ENCODE measurements at regions not wholly inside any gene's neighbourhood (a gene's known extent, or its start where the extent isn't known, plus 50 kb on each side); places are given as distances from the start of the nearest gene placed in this dataset.
"Not testable (repeated sequence)": the region's sequence is repeated elsewhere in the genome, so short reads cannot be mapped to it uniquely, and the experiment has no call there.

GRCh38 chr5:6273090-6273735 lies 105.1 kb downstream of the MED10 start:
- DNase-seq: no peak

GRCh38 chr5:6269925-6270324 lies 108.4 kb downstream of the MED10 start:
- no peak for DNase-seq

DNA sequence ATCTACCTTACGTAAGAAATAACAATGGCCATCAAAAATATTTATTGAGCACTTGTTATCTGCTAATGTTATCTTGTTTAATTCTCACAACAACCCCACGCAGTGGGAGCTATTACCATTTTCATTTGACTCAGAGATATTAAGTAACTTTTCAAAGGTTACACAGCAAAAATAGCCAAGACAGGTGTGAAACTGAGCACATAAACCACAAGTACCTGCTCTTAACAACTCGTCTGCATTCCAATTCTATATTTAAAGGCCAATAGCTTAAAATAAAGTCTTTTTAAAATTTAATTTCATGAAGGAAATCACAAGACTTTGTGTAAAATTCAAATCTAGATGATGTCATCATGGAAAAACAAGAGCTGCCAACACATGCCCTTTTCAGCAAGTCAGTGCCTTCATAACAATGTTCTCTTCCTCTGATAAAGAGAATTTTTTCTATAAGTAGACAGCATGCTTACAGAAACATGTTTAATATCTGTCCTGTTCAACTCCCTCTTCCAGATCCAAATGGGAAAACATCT lies 111.6 kb downstream of the MED10 start:
- DNase-seq: no peak

GRCh38 chr5:6264394-6264793 lies 114.0 kb downstream of the MED10 start:
- no peak for DNase-seq

- no peak for DNase-seq
Observed at GRCh38 chr5:6262651-6263363, 115.5 kb downstream of the MED10 start.

GRCh38 chr5:6261668-6262067 lies 116.7 kb downstream of the MED10 start:
- no peak for DNase-seq

- no peak for DNase-seq
Observed at GRCh38 chr5:6261256-6261655, 117.1 kb downstream of the MED10 start.

DNA sequence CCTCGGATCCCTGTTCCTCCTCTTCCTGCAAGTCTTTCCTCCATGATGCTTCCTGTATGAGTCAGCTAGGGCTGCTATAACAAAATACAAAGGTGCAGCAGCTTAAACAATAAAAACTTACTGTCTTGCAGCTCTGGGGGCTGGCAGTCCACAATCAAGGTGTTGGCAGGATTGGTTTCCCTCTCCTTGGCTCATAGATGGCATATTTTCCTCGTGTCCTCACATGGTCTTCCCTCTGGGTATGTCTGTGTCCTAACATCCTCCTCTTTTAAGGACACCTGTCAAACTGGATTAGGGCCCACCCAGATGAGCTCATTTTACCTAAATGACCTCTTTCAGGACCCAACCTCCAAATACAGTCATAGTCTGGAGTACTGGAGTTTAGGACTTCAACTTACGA lies 117.5 kb downstream of the MED10 start:
- DNase-seq: no peak

- DNase-seq: no peak
Observed at GRCh38 chr5:6256901-6257300, 121.4 kb downstream of the MED10 start.

DNA sequence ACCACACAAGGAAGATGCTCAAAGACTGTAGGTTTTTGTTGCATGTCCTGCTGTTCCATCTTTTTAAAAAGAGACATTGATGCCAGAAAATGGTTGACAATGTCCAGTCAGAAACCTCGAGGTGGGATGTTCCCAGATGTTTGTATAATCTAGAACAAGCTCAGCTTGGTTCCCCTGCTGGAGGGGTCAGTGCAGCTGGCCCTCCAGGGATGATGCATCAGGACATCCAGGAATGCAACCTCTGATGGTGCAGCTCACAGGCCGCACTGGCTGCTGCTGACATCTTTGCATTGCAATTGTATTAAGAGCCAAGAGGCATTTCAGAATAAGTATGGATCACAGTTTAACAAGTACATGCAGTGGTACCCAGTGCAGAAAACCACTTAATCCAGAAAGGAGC lies 122.4 kb downstream of the MED10 start:
- DNase-seq: no peak

DNA sequence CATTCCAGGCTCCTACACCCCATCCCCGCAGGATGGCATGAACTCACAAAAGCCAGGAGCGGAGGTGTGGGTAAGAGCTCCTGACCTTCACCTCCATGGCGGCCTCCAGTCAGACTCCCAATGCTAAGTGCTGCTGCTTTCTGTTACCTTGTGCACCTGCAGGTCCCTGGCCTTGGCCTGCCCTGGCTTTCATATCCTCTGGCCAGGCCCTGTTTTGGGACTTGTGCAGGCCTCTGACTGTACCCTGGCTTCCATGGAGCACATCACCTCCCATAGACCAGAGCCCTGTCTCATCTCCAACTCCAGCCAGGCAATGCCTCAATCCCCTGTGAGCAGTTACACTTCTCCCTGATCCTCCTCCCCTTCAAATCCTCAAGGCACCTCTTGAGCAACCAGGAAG lies 124.5 kb downstream of the MED10 start:
- DNase-seq: no peak

DNA sequence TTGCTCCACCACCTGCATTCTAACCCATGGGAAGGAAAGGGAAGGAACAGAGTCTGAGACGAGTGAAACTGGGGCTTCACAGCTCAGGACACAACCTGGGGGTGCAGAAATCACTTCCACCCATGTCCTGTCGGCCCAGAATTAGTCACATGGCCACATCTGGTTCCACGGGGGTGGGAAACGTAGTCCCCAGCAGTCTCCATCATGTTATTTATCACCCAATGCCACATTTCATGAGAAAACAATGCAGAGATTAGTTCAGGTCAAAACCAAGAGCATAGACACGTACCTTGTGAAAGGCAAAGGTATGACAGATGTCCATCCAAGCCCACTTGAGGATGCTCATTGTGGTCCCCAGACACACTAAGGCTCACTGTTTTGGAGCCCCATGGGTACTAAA lies 125.1 kb downstream of the MED10 start:
- no peak for DNase-seq

DNA sequence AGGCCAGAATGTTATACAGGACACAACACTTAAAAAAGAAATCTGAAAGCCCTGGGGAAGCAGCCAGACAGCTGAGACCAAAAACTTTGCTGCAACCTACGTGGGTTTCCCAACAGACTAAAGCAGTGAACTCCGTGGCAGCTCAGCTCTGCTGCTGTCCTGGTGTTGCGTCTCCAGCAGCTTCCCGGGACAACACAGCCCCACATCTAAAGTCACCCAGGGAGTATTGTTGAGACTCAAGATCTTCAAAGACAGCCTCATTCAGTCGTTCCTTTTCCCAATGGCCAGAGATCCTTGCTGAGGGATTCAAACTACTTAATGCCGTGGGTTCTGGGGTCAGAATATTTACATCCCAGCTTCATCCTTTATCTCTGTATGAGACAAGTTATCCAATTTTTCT lies 125.8 kb downstream of the MED10 start:
- no peak for DNase-seq

- no peak for DNase-seq
Observed at GRCh38 chr5:6251565-6252102, 126.7 kb downstream of the MED10 start.

DNA sequence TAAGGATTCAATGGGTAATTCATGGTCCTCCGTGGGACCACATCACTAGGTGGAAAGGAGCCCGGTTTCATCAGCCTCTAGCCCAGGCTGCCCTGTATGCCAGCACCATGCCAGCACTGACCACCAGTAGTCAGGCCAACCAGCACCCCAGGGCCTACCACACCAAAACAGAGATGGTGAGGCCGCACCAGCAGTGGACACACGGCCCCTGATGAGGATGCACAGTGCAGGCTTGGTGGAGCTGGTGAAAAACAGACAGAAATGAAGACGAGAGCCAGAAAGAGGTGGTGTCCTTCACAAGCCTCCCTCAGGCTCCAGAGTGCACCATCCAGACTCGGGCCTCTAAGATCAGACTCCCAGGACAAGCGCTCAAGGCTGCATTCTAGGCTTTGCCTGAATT lies 128.2 kb downstream of the MED10 start:
- no peak for DNase-seq

DNA sequence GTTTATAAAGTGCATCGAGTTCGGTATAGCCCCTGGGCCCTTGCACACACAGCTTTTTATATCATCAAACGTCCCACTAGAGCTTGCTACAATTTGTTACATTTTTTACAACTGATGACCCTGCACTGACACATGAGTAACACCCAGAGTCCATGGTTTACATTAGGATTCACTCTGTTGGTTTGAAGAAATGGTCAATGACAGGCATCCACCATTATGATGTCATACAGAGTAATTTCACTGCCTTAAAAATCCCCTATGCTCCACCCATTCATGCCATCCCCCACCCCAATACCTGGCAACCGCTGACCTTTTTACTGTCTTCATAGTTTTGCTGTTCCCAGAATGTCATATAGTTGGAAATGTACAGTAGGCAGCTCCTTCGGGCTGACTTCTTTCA lies 130.2 kb downstream of the MED10 start:
- DNase-seq: no peak

- DNase-seq: no peak
Observed at GRCh38 chr5:6246820-6247437, 131.4 kb downstream of the MED10 start.

DNA sequence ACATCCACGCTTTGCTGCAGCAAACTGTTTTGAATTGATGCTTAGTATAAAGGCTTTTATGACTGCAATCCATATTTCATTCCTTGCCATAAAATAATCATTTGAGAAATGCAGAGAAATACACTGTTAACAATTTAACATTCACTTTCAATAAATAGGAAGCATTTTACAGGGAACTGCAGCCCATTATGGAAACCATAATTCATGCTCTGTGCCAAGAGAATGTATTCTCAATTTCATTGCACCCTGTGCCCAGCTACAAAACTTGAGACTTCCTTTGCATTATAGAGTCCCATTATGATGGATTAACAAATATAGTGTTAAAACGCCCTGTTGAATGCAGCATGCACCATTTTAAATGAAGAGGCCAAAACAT lies 134.0 kb downstream of the MED10 start:
- DNase-seq: no peak

DNA sequence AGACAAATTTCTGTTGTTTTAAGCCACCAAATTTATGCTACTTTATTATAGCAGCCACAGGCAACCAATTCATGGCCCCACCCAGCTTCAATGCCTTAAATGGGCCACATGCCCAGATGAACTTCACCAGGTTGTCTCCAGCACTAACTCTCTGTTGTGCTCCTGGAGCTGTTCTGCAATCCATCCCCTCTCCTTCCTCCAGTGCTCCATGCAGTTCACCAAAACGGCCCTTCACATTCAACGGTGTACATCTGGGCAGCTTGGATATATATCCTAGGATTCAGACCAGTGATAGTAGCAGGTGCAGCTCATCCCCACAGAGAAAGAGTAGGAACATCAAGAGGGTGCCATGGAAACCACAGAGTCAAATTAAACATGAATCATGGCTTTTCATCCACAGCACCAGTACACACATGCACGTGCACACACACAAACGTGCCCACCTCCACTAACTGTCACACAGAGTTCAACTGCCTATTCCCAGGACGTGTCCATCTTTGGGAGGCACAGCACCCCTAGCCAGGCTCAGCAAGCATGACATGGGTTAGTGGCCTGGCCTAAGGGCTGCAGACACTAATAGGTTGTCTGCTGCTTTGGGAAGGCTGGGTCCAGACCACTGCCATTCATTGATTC lies 134.5 kb downstream of the MED10 start:
- DNase-seq: no peak

DNA sequence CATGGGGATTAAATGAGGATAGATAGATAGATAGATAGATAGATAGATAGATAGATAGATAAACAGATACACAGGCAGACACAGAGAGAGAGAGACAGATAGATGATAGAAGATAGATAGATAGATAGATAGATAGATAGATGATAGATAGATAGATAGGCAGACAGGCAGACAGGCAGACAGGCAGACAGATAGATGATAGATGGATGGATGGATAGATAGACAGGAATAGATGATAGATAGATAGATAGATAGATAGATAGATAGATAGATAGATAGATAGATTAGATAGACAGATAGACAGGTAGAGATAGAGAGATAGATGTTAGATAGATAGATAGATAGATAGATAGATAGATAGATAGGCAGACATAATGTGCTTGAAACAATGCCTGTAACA lies 137.3 kb downstream of the MED10 start:
- DNase-seq: not testable (repeated sequence)

GRCh38 chr5:6236858-6237481 lies 141.4 kb downstream of the MED10 start:
- DNase-seq: no peak

DNA sequence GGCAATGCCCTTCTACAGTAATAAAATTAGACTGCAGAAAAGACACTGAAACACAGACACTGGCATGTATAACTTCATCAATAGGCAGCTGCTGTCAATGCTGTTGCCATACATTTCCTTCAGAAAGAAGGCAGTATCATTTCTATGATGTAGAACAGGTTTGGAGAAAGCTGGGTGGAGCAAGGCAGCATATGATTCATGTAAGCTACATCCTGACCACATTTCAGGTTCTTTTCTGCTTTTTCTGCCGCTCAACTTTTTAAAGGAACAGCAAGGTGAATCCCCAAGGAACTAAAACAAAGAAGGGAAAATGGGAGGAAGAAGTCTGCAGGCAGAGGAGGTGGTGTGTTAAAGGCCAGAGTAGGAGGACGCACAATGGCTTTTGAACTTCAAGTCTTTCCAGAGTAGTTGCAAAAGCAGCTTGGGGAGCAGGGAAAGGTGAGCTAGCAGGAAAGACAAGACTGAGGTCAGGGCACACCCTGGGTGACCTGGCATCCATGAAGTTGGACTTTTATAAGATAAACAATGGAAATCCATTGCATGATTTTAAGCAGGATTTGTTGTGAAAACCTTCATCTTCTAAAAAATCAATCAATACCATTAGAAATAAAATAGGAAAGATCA lies 142.1 kb downstream of the MED10 start:
- no peak for DNase-seq

- DNase-seq: no peak
Observed at GRCh38 chr5:6235726-6236125, 142.6 kb downstream of the MED10 start.
